ENCODE measurements at regions not wholly inside any gene's neighbourhood (a gene's known extent, or its start where the extent isn't known, plus 50 kb on each side); places are given as distances from the start of the nearest gene placed in this dataset.

DNA sequence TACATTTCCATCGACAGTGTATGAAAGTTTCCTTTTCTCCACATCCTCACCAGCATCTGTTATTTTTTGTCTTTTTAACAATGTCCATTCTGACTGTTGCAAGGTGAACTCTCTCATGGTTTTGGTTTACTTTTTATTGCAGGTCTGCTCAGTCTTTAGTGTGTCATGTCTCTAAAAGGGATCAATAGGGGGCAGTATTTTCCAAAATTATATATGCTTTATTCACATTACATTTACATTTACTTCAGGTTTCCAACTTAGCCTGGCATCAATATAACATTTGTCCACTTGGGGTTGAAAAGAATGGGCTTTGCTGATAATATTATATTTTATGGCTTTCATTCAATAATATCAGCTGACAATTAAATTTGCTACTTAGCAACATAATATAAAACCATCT lies 265.0 kb upstream of the SLITRK2 start:
- Mint-ChIP-seq H3K4me1 (no peaks in the 10 kb centered on the region), H3K9me3 (no peaks in the 10 kb centered on the region), H3K27me3 (no peaks in the 10 kb centered on the region), H3K4me3 (no peak overlapping the region), H3K27ac (no peak overlapping the region), H3K36me3 (no peaks in the 10 kb centered on the region)
- DNase-seq, result no peak
- POLR2A ChIA-PET, result no interaction called here
- ATAC-seq (ENCODE audit: low read depth), result no peak

DNA sequence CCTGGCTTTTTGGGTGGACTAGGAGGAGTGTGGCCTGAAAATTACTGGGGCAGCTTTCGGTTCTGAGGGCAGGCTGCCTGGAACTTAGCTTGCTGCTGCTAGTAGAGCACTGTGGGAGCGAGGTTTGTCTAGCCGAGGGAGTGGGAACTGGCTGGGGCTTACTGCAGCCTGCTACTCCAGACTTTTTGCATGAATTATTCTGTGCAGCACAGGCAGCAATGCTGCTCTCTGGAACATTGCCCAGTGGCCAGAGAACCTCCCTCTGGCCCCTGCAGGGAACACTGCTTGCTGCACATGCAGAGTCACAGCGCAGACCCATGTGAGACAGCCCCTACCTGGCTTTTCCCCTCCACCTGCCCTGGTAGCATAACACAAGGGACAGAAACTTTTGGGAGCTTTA lies 263.9 kb upstream of the SLITRK2 start:
- DNase-seq (no peak), ATAC-seq (ENCODE audit: low read depth) (no peak)
- Mint-ChIP-seq H3K9me3 (no peaks in the 10 kb centered on the region), H3K36me3 (no peaks in the 10 kb centered on the region), H3K4me1 (no peaks in the 10 kb centered on the region), H3K27me3 (no peaks in the 10 kb centered on the region), H3K27ac (no peak overlapping the region), H3K4me3 (no peak overlapping the region)
- POLR2A ChIA-PET, result no interaction called here

DNA sequence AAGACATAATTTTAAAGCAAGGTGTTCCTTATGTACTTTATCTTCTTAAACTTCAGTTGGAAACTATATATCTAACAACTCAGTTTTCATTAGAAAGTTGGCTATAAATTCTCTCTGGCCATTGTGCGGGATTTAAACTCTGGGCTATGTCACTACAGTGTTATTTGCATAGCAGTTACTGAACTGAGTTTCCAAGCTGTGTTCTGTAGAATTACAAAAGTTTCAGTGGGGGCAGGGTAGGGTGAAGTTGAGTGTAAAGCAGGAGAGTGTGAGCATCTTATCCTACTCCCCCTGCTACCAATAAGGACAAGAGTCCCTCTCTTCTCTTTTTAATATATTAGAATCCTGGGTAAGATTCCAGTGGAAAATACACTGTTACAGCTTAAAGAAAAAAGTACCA lies 254.5 kb upstream of the SLITRK2 start:
- DNase-seq, result no peak
- Mint-ChIP-seq H3K4me3 (no peak overlapping the region), H3K9me3 (no peaks in the 10 kb centered on the region), H3K27me3 (no peaks in the 10 kb centered on the region), H3K4me1 (no peaks in the 10 kb centered on the region), H3K36me3 (no peaks in the 10 kb centered on the region), H3K27ac (no peak overlapping the region)
- no peak for ATAC-seq (ENCODE audit: low read depth)
- POLR2A ChIA-PET, result no interaction called here

DNA sequence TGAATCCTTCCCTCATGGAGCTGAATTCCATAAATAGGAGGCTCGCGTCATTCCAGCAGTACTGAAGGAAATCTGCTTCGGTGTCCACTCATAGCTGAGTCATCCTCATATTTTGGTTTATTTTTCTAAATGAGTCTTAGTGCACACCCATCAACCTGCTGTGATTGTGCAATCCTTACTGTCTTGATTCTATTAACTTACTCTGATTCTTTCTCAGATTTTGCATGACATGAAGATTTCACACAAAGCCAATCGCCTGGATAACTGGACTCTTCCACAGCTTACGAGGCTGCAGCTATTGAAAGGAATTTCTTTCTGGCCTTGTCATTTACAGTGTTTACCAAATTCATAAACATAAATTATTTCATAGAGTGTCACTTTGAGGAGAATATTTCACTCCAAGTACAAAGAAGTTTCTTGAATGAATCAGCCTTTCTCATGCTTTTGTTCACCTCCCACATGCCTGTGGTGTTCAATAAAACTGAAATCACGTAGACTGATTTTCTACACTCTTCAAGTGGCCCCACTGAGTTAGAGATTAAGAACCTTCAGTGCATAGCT lies 207.6 kb upstream of the SLITRK2 start:
- H3K27ac Mint-ChIP-seq, result no peak overlapping the region
- POLR2A ChIA-PET, result no interaction called here
- H3K9me3 Mint-ChIP-seq, result peaks cover 3% of the 10 kb centered on the region
- DNase-seq (no peak), ATAC-seq (ENCODE audit: low read depth) (no peak)
- no peaks in the 10 kb centered on the region for H3K36me3 Mint-ChIP-seq
- no peaks in the 10 kb centered on the region for H3K4me1 Mint-ChIP-seq
- no peak overlapping the region for H3K4me3 Mint-ChIP-seq
- no peaks in the 10 kb centered on the region for H3K27me3 Mint-ChIP-seq

DNA sequence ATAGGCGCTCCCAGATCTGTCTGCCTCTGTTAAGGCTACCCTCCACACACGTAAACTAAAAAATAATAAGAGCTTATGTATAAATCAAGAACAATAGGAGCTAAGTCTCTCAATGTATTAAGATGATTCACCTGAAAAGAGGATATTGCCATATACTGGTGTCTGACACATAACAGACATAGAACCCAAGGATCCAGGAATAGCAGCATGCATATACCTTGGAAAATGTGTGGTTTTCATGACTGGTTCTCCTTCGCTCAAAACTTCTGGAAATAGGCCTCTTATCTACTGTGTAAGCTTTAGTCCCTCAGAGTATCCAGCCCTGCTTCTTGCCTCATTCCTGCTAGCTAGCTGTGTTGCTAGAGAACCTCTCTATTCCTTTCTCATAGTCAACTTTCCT lies 203.7 kb upstream of the SLITRK2 start:
- ATAC-seq (ENCODE audit: low read depth) (no peak), DNase-seq (no peak)
- H3K9me3 Mint-ChIP-seq, result no peaks in the 10 kb centered on the region
- H3K27me3 Mint-ChIP-seq, result no peaks in the 10 kb centered on the region
- H3K27ac Mint-ChIP-seq, result no peak overlapping the region
- POLR2A ChIA-PET, result no interaction called here
- no peaks in the 10 kb centered on the region for H3K36me3 Mint-ChIP-seq
- no peaks in the 10 kb centered on the region for H3K4me1 Mint-ChIP-seq
- H3K4me3 Mint-ChIP-seq, result no peak overlapping the region

DNA sequence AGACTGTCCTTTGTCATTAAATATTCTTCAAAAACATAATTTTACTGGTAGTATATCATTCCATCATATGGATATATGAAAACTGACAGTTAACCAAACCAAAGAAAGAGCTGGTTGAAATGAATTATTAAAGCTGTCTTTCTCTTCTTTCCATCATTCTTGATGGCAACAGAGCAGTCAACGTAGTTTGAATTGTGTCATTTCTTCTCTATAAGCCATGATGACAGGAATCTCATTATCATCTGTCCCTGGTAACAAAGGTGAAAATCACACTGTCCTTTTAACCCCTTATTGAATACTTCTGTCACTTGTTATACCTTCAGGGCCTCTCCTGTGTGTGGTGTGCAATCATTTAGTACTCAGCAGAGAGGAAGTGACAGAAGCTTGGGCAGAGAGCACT lies 197.0 kb upstream of the SLITRK2 start:
- H3K4me1 Mint-ChIP-seq, result no peaks in the 10 kb centered on the region
- ATAC-seq (ENCODE audit: low read depth), result no peak
- H3K9me3 Mint-ChIP-seq, result no peaks in the 10 kb centered on the region
- no peaks in the 10 kb centered on the region for H3K36me3 Mint-ChIP-seq
- no peak for DNase-seq
- H3K27ac Mint-ChIP-seq, result no peak overlapping the region
- H3K27me3 Mint-ChIP-seq, result no peaks in the 10 kb centered on the region
- no peak overlapping the region for H3K4me3 Mint-ChIP-seq
- POLR2A ChIA-PET, result no interaction called here

DNA sequence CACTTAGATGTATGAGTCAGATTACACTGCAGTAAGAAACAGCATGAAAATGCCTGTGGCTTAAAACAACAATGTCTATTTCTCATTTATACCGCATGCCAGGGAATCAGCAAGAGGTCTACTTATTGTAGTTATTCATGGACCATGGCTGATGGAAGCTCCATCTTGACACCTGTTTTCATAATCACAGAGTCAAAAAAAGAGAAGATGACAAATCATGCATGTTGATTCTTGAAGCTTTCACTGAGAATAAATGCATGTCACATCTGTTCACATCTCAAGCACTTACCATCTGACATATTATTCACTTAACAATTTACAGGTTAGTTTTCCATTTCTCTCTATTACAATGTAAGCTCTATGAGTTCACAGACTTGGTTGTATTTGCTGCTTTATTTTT lies 194.2 kb upstream of the SLITRK2 start:
- ATAC-seq (ENCODE audit: low read depth), result no peak
- no peak overlapping the region for H3K4me3 Mint-ChIP-seq
- POLR2A ChIA-PET, result no interaction called here
- H3K27ac Mint-ChIP-seq, result no peak overlapping the region
- no peaks in the 10 kb centered on the region for H3K4me1 Mint-ChIP-seq
- H3K9me3 Mint-ChIP-seq, result no peaks in the 10 kb centered on the region
- DNase-seq, result no peak
- no peaks in the 10 kb centered on the region for H3K27me3 Mint-ChIP-seq
- H3K36me3 Mint-ChIP-seq, result no peaks in the 10 kb centered on the region

DNA sequence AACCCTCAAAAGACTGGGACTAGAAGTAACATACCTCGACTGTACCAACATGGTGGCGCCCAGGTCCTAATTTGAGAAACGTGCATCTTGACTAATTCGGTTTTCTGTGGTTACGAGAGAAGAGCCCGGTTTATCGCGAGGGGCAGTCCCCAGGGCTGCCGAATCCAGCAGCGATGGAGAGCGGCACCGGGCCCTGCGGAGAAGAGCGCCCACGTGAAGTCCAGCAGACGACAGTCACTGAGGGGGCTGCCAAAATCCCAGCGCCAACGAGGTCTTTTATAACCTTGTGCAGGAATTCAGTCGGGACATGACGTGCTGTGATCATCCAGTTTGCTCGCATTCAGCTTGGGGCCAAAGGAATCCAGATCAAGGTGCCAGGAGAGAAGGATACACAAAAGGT lies 187.5 kb upstream of the SLITRK2 start:
- POLR2A ChIA-PET, result no interaction called here

DNA sequence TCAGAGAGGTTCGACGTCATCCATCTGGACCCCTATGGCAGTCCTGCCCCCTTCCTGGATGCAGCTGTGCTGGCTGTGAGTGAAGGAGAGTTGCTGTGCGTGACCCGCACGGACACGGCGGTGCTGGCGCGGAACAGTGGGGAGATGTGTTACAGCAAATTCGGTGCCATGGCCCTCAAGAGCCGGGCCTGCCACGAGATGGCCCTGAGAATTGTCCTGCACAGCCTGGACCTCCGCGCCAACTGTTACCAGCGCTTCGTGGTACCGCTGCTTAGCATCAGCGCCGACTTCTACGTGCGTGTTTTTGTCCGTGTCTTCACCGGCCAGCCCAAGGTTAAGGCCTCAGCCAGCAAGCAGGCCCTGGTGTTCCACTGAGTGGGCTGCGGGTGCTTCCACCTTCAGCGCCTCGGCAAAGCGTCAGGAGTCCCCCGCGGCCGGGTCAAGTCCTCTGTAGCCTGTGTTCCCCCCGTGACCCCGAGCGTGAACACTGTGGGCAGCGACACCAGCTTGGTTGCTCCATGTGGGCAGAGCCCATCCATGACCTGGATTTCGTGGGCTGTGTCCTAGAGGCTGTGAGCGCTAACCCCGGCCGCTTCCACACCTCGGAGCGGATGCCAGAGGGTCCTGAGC lies 186.7 kb upstream of the SLITRK2 start:
- POLR2A ChIA-PET, result no interaction called here
- DNase-seq (no peak), ATAC-seq (ENCODE audit: low read depth) (no peak)
- Mint-ChIP-seq H3K36me3 (no peaks in the 10 kb centered on the region), H3K4me3 (no peak overlapping the region), H3K9me3 (peaks cover 3% of the 10 kb centered on the region), H3K27ac (no peak overlapping the region), H3K27me3 (no peaks in the 10 kb centered on the region), H3K4me1 (no peaks in the 10 kb centered on the region)

More for the DNA sequence above, 187.5 kb upstream of the SLITRK2 start:
- Mint-ChIP-seq H3K27ac (no peak overlapping the region), H3K4me3 (no peak overlapping the region), H3K36me3 (no peaks in the 10 kb centered on the region), H3K4me1 (no peaks in the 10 kb centered on the region), H3K27me3 (no peaks in the 10 kb centered on the region), H3K9me3 (peaks cover 3% of the 10 kb centered on the region)
- no peak for DNase-seq
- ATAC-seq (ENCODE audit: low read depth), result no peak

DNA sequence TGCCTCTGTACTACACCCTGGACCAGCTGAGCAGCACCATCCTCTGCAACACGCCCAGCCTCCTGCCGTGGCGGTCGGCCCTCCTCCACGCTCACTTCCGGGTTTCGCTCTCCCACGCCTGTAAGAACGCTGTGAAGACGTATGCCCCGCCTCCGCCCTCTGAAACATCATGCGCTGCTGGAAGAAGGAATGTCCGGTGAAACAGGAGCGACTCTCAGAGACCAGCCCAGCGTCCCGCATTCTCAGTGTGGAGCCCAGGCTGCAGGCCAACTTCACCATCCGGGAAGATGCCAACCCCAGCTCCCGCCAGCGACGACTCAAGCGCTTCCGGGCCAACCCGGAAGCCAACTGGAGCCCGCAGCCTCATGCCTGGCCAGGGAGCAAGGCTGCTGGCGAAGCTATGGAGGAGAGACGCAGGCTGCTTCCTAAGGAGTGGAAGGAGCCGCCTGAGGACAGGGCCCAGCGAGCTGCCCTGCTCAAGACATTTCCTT lies 186.1 kb upstream of the SLITRK2 start:
- no peaks in the 10 kb centered on the region for H3K36me3 Mint-ChIP-seq

DNA sequence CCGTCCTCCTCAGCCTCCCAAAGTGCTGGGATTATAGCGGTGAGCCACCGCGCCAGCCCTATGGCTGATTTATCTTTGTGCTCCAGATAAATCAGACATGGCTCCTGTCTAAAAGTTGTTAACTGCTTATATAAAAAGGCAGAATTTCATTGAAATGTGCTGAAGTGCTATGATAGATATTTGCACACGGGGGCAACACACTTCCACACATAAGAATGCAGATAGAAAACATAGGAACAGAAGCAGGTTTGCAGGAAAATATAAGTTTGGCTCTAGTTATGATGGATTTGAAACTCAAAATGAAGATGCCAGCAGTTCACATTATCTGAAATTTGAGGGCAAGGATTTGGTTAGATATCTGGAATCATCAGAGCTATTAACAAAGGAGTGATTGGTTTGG lies 163.1 kb upstream of the SLITRK2 start:
- Mint-ChIP-seq H3K27me3 (no peaks in the 10 kb centered on the region), H3K9me3 (no peaks in the 10 kb centered on the region), H3K27ac (no peak overlapping the region), H3K4me1 (no peaks in the 10 kb centered on the region), H3K36me3 (no peaks in the 10 kb centered on the region), H3K4me3 (no peak overlapping the region)
- DNase-seq (no peak), ATAC-seq (ENCODE audit: low read depth) (no peak)
- POLR2A ChIA-PET, result no interaction called here

More for the DNA sequence above, 186.1 kb upstream of the SLITRK2 start:
- POLR2A ChIA-PET, result no interaction called here
- Mint-ChIP-seq H3K27ac (no peak overlapping the region), H3K4me1 (no peaks in the 10 kb centered on the region), H3K4me3 (no peak overlapping the region), H3K27me3 (no peaks in the 10 kb centered on the region), H3K9me3 (peaks cover 3% of the 10 kb centered on the region)
- ATAC-seq (ENCODE audit: low read depth) (no peak), DNase-seq (no peak)

DNA sequence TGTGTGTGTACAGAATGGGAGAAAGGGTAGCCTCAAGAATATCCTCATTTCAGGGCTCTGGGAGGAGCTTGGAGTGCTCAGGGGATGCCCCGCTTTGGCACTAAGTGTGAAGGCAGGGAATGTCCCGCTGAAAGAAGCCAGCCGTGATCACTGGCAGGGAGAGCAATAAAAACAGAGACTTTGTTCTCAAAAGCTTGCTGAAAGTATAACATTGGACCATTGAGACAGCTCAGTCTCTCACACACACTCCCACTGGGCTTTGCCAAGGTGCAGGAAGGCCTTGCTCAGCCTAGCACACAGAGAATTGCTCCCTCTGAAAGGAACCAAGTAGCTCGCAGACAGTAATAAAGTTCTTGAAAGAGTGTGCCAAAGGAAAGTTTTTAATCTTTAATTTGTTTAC lies 143.8 kb upstream of the SLITRK2 start:
- H3K9me3 Mint-ChIP-seq, result peaks cover 1% of the 10 kb centered on the region
- H3K27me3 Mint-ChIP-seq, result no peaks in the 10 kb centered on the region
- no peak for ATAC-seq (ENCODE audit: low read depth)
- H3K4me1 Mint-ChIP-seq, result no peaks in the 10 kb centered on the region
- no peaks in the 10 kb centered on the region for H3K36me3 Mint-ChIP-seq
- POLR2A ChIA-PET, result no interaction called here
- no peak overlapping the region for H3K4me3 Mint-ChIP-seq
- no peak for DNase-seq
- H3K27ac Mint-ChIP-seq, result no peak overlapping the region

DNA sequence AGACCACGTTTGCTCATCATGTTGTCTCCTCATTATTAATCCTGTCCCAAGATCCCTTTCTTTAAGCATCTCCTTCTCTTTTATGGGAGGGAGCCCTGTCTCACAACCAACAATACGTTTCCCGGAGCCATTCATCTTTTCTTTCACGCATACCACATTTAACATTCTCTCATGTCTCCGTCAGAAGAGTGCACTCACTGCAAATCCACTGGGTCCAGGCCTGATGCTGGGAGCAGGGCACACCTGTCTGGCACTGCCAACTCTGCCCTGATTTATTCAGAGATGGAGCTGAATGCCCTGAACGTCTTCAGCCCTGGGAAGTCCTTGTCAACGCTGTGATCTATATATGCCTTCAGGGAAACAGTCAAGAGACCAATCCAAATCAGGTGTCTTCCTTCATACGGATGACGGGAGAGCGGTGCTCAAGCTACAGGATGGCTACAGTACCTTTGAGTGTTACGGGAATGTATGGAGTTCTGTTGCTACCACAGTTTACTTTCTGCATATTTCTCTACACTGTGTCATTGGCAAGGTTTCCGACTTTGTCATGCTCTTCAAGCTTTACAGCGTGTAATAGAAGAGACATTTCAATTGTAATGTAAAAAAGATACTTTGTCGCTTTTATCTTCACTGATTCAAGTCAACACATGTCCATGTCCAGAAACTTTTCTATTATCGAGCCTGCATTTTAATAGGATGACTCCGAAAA lies 140.4 kb upstream of the SLITRK2 start:
- H3K9me3 Mint-ChIP-seq, result peaks cover 1% of the 10 kb centered on the region
- H3K4me1 Mint-ChIP-seq, result no peaks in the 10 kb centered on the region
- ATAC-seq (ENCODE audit: low read depth) (no peak), DNase-seq (no peak)
- H3K27ac Mint-ChIP-seq, result no peak overlapping the region
- no peak overlapping the region for H3K4me3 Mint-ChIP-seq
- H3K36me3 Mint-ChIP-seq, result no peaks in the 10 kb centered on the region
- H3K27me3 Mint-ChIP-seq, result no peaks in the 10 kb centered on the region
- POLR2A ChIA-PET, result no interaction called here

DNA sequence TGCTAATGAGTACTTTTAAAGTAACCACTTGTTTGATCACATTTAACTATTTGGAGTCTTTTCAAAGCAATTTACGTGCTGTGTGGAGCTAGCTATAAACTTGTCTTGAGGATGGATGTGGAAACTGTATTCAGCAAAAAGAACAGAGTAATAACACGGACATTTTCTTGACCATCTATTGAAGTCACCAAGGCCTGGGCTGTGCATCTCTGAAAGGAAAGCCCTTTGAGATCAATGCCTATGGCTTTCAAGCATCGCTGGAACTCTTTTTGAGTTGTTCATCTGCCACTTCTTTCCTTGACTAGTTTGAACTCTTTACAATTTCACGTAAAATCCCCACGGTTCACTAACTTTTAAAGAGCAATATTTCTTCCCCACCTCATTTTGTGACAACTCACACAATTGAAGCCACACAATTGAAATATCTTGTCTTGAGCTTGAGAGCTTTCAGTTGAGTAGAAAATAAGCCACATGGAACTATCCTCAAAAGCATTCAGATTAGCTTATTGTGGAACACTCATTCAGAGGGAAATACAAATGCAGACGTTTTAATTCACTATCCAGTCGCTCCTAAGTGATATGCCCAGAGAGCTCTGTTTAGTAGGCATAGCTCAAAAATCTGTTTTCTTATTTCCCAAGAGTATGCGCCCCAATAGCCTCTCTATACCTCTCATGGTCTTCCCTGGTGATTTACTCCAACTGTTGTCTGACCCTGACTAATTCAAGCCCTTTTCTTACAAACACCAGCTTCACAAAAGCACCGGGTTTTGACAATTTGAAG lies 134.9 kb upstream of the SLITRK2 start:
- H3K27me3 Mint-ChIP-seq, result no peaks in the 10 kb centered on the region
- POLR2A ChIA-PET, result no interaction called here

More for the DNA sequence above, 134.9 kb upstream of the SLITRK2 start:
- H3K36me3 Mint-ChIP-seq, result no peaks in the 10 kb centered on the region
- DNase-seq (no peak), ATAC-seq (ENCODE audit: low read depth) (no peak)
- H3K9me3 Mint-ChIP-seq, result no peaks in the 10 kb centered on the region
- no peaks in the 10 kb centered on the region for H3K4me1 Mint-ChIP-seq
- H3K27ac Mint-ChIP-seq, result no peak overlapping the region
- no peak overlapping the region for H3K4me3 Mint-ChIP-seq
